MM.1S (cell line): ENCODE measurements at regions not wholly inside any gene's neighbourhood (a gene's known extent, or its start where the extent isn't known, plus 50 kb on each side); places are given as distances from the start of the nearest gene placed in this dataset.

Experiments used
- CTCF ChIP-seq: fragments of 300-600 bp; sonication (generic); IDR thresholded peaks from 2 replicates; pipeline ENCODE4 v1.5.1; 2016; ENCODE audit warnings: antibody characterized with exemption, low read length, mixed read lengths
- EZH2 ChIP-seq: fragments of 300-600 bp; sonication (generic); optimal IDR thresholded peaks from 2 replicates; pipeline ENCODE3; 2017; ENCODE audit warnings: low read depth, mild to moderate bottlenecking, antibody characterized with exemption, low read length, mixed read lengths
- EZH2phosphoT487 ChIP-seq: fragments of 300-600 bp; sonication (generic); IDR thresholded peaks from 2 replicates; pipeline ENCODE4 v1.6.1; 2018; ENCODE audit warnings: antibody characterized with exemption, low read length

DNA sequence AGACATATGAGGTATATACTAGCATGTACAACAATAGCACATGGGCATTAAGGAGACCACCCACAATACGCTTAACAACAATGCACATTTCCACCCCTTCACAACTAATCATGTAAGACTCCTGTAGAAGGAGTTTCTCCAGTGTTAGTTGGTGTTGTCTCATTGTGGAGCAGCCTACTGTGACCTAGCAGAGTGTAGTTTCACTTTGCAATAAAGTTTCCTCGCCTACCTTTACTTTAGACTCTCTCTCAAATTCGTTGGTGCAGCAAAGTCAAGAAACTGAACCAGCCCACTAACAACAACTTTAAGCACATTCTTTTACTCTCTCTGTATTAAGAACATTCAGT, 863.6 kb downstream of the FAM181B start:
- no peak for TF ChIP-seq CTCF
- no peak for TF ChIP-seq EZH2
- TF ChIP-seq EZH2phosphoT487: no peak
